ENCODE measurements at regions not wholly inside any gene's neighbourhood (a gene's known extent, or its start where the extent isn't known, plus 50 kb on each side); places are given as distances from the start of the nearest gene placed in this dataset.

GRCh38 chr20:21609221-21609620, 95.4 kb upstream of the NKX2-2 start:
- TF ChIP-seq, protein P1, sequence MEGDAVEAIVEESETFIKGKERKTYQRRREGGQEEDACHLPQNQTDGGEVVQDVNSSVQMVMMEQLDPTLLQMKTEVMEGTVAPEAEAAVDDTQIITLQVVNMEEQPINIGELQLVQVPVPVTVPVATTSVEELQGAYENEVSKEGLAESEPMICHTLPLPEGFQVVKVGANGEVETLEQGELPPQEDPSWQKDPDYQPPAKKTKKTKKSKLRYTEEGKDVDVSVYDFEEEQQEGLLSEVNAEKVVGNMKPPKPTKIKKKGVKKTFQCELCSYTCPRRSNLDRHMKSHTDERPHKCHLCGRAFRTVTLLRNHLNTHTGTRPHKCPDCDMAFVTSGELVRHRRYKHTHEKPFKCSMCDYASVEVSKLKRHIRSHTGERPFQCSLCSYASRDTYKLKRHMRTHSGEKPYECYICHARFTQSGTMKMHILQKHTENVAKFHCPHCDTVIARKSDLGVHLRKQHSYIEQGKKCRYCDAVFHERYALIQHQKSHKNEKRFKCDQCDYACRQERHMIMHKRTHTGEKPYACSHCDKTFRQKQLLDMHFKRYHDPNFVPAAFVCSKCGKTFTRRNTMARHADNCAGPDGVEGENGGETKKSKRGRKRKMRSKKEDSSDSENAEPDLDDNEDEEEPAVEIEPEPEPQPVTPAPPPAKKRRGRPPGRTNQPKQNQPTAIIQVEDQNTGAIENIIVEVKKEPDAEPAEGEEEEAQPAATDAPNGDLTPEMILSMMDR (conservative IDR thresholded peaks at IDR 0.05; ENCODE audit: low read depth in 2 of 2): no peak
- TF ChIP-seq POLR2AphosphoS5 (IDR thresholded peaks at IDR 0.05; ENCODE audit: low read depth): no peak
- TF ChIP-seq EZH2 (IDR thresholded peaks at IDR 0.05; ENCODE audit: low read depth, unreplicated experiment): no peak
- TF ChIP-seq REST (IDR thresholded peaks at IDR 0.05; ENCODE audit: unreplicated experiment): no peak
- TF ChIP-seq EZH2phosphoT487 (IDR thresholded peaks at IDR 0.05; ENCODE audit: unreplicated experiment): no peak
- no peak for TF ChIP-seq CREB1 (CRISPR knock-in tag; IDR thresholded peaks at IDR 0.05; ENCODE audit: low read depth)
- no peak for TF ChIP-seq ZNF331 (CRISPR knock-in tag; IDR thresholded peaks at IDR 0.05; ENCODE audit: low read depth)
- no peak for TF ChIP-seq JUNB (IDR thresholded peaks at IDR 0.05; ENCODE audit: unreplicated experiment)
- TF ChIP-seq, protein P2, sequence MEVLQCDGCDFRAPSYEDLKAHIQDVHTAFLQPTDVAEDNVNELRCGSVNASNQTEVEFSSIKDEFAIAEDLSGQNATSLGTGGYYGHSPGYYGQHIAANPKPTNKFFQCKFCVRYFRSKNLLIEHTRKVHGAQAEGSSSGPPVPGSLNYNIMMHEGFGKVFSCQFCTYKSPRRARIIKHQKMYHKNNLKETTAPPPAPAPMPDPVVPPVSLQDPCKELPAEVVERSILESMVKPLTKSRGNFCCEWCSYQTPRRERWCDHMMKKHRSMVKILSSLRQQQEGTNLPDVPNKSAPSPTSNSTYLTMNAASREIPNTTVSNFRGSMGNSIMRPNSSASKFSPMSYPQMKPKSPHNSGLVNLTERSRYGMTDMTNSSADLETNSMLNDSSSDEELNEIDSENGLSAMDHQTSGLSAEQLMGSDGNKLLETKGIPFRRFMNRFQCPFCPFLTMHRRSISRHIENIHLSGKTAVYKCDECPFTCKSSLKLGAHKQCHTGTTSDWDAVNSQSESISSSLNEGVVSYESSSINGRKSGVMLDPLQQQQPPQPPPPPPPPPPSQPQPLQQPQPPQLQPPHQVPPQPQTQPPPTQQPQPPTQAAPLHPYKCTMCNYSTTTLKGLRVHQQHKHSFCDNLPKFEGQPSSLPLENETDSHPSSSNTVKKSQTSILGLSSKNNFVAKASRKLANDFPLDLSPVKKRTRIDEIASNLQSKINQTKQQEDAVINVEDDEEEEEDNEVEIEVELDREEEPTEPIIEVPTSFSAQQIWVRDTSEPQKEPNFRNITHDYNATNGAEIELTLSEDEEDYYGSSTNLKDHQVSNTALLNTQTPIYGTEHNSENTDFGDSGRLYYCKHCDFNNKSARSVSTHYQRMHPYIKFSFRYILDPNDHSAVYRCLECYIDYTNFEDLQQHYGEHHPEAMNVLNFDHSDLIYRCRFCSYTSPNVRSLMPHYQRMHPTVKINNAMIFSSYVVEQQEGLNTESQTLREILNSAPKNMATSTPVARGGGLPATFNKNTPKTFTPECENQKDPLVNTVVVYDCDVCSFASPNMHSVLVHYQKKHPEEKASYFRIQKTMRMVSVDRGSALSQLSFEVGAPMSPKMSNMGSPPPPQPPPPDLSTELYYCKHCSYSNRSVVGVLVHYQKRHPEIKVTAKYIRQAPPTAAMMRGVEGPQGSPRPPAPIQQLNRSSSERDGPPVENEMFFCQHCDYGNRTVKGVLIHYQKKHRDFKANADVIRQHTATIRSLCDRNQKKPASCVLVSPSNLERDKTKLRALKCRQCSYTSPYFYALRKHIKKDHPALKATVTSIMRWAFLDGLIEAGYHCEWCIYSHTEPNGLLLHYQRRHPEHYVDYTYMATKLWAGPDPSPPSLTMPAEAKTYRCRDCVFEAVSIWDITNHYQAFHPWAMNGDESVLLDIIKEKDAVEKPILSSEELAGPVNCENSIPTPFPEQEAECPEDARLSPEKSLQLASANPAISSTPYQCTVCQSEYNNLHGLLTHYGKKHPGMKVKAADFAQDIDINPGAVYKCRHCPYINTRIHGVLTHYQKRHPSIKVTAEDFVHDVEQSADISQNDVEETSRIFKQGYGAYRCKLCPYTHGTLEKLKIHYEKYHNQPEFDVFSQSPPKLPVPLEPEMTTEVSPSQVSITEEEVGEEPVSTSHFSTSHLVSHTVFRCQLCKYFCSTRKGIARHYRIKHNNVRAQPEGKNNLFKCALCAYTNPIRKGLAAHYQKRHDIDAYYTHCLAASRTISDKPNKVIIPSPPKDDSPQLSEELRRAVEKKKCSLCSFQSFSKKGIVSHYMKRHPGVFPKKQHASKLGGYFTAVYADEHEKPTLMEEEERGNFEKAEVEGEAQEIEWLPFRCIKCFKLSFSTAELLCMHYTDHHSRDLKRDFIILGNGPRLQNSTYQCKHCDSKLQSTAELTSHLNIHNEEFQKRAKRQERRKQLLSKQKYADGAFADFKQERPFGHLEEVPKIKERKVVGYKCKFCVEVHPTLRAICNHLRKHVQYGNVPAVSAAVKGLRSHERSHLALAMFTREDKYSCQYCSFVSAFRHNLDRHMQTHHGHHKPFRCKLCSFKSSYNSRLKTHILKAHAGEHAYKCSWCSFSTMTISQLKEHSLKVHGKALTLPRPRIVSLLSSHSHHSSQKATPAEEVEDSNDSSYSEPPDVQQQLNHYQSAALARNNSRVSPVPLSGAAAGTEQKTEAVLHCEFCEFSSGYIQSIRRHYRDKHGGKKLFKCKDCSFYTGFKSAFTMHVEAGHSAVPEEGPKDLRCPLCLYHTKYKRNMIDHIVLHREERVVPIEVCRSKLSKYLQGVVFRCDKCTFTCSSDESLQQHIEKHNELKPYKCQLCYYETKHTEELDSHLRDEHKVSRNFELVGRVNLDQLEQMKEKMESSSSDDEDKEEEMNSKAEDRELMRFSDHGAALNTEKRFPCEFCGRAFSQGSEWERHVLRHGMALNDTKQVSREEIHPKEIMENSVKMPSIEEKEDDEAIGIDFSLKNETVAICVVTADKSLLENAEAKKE (CRISPR knock-in tag; IDR thresholded peaks at IDR 0.05): no peak
- TF ChIP-seq ZNF114 (CRISPR knock-in tag; IDR thresholded peaks at IDR 0.05): no peak
- TF ChIP-seq, protein P3, sequence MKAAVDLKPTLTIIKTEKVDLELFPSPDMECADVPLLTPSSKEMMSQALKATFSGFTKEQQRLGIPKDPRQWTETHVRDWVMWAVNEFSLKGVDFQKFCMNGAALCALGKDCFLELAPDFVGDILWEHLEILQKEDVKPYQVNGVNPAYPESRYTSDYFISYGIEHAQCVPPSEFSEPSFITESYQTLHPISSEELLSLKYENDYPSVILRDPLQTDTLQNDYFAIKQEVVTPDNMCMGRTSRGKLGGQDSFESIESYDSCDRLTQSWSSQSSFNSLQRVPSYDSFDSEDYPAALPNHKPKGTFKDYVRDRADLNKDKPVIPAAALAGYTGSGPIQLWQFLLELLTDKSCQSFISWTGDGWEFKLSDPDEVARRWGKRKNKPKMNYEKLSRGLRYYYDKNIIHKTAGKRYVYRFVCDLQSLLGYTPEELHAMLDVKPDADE (IDR thresholded peaks at IDR 0.05): no peak
- TF ChIP-seq NANOG (IDR thresholded peaks at IDR 0.05; ENCODE audit: borderline replicate concordance): no peak
- no peak for TF ChIP-seq STAT1 (IDR thresholded peaks at IDR 0.05; ENCODE audit: unreplicated experiment)
